ENCODE measurements at regions not wholly inside any gene's neighbourhood (a gene's known extent, or its start where the extent isn't known, plus 50 kb on each side); places are given as distances from the start of the nearest gene placed in this dataset.

DNA sequence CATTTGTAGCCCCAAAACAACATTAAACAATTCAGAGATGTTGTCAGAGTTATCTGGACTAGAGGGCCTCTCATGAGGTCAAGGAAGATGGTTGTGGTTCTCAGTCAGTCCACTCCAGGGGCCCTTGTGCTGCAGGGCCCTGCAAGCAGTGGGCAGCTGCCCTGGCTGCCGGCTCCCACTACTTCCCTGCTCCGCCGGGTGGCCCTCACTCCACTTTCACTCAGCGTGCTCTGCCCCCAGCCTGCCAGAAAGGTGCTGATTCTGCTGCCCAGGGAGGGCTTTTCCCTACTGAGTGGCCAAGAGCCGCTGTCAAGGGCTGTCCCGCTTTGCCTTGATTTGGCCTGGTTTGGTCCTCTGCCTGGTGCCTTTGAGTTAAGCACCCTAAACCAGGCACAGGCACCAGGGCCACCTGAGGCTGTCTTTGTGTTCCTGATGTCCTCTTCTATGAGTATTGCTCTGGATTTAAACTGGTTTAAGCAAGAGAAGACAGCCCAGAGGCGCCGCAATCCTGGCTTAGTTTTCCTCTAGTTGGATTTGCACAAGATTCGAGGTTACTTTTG, 117.2 kb downstream of the GADD45G start:
- peaks cover 1% of the 10 kb centered on the region for H3K27me3 Mint-ChIP-seq
- peaks cover 1% of the 10 kb centered on the region for H3K9me3 Mint-ChIP-seq
- peaks cover 1% of the 10 kb centered on the region for H3K36me3 Mint-ChIP-seq (ENCODE audit: low read depth)
- intact Hi-C loops (cut with micrococcal nuclease) = no loop called here
- no peak for TF ChIP-seq CTCF (IDR thresholded peaks at IDR 0.05)
- no peak overlapping the region for H3K27ac Mint-ChIP-seq
- peaks cover 2% of the 10 kb centered on the region for H3K4me1 Mint-ChIP-seq (ENCODE audit: low read depth)
- no peak overlapping the region for H3K4me3 Mint-ChIP-seq
- DNase-seq (no peak), ATAC-seq (no peak)
- CTCF ChIA-PET = no interaction called here
- POLR2A ChIA-PET = interaction anchor here (1.4 kb wide), 1 partner anchor 10 kb away, joined by 5 read pairs; no protein-coding TSS in a partner anchor

GRCh38 chr9:89722712-89723111, 117.9 kb downstream of the GADD45G start:
- Mint-ChIP-seq H3K36me3 (ENCODE audit: low read depth) (no peaks in the 10 kb centered on the region), H3K27ac (no peak overlapping the region), H3K9me3 (peaks cover 1% of the 10 kb centered on the region), H3K27me3 (peaks cover 1% of the 10 kb centered on the region), H3K4me3 (no peak overlapping the region), H3K4me1 (ENCODE audit: low read depth) (no peaks in the 10 kb centered on the region)
- ChIA-PET CTCF (no interaction called here), POLR2A (interaction anchor here (1.4 kb wide), 1 partner anchor 9 kb away, joined by 5 read pairs; no protein-coding TSS in a partner anchor)
- intact Hi-C loops (cut with micrococcal nuclease) = no loop called here
- DNase-seq (no peak), ATAC-seq (no peak)
- no peak for TF ChIP-seq CTCF (IDR thresholded peaks at IDR 0.05)

GRCh38 chr9:89723469-89724100, 118.8 kb downstream of the GADD45G start:
- Mint-ChIP-seq H3K27me3 (peaks cover 1% of the 10 kb centered on the region), H3K4me1 (ENCODE audit: low read depth) (no peaks in the 10 kb centered on the region), H3K4me3 (no peak overlapping the region), H3K9me3 (peaks cover 1% of the 10 kb centered on the region), H3K36me3 (ENCODE audit: low read depth) (no peaks in the 10 kb centered on the region), H3K27ac (no peak overlapping the region)
- intact Hi-C loops (cut with micrococcal nuclease) = no loop called here
- ATAC-seq = no peak
- DNase-seq = no peak
- ChIA-PET CTCF (no interaction called here), POLR2A (no interaction called here)
- no peak for TF ChIP-seq CTCF (IDR thresholded peaks at IDR 0.05)

GRCh38 chr9:89724659-89725058, 119.8 kb downstream of the GADD45G start:
- CTCF ChIA-PET = no interaction called here

More at GRCh38 chr9:89724659-89725058, 119.8 kb downstream of the GADD45G start:
- no peak overlapping the region for H3K4me3 Mint-ChIP-seq
- peaks cover 1% of the 10 kb centered on the region for H3K9me3 Mint-ChIP-seq
- H3K27me3 Mint-ChIP-seq = peaks cover 1% of the 10 kb centered on the region
- TF ChIP-seq CTCF (IDR thresholded peaks at IDR 0.05) = no peak
- ATAC-seq (no peak), DNase-seq (no peak)
- no peaks in the 10 kb centered on the region for H3K4me1 Mint-ChIP-seq (ENCODE audit: low read depth)
- H3K36me3 Mint-ChIP-seq (ENCODE audit: low read depth) = no peaks in the 10 kb centered on the region
- intact Hi-C loops (cut with micrococcal nuclease) = no loop called here
- H3K27ac Mint-ChIP-seq = no peak overlapping the region
- POLR2A ChIA-PET = no interaction called here

All from activated CD8-positive, alpha-beta T cell treated with anti-CD3 and anti-CD28 coated beads for 36 hours (primary cell).